Myocyte (in vitro differentiated cells): ENCODE measurements at regions not wholly inside any gene's neighbourhood (a gene's known extent, or its start where the extent isn't known, plus 50 kb on each side); places are given as distances from the start of the nearest gene placed in this dataset.
"Not testable (repeated sequence)": the region's sequence is repeated elsewhere in the genome, so short reads cannot be mapped to it uniquely, and the experiment has no call there.

Experiments
- DNase-seq: peaks from one replicate; pipeline ENCODE4 v3.0.0-alpha.2; 2012; ENCODE audit warnings: low read depth

- DNase-seq: peak; percentile 5
These were observed 160.1 kb downstream of the SPRY2 start for GRCh38 chr13:80180740-80181355.

DNA sequence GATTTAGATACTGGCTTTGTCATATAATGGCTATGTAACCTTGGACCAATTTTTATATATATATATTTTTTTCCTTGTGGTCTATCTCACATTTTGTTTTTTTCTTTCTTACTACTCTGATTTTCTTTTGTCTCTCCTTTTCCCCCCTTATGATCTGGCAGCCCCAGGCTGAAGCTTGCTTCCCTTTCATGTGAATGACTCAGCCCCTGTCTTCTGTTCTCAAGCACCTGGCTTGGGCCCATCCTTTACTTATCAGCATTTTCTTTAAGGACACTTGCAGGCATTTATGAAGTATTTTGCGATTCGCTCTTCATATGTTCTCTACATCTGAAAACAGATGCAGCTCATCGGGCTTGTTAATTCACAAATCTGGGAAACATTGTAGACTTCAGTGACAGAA lies 163.6 kb downstream of the SPRY2 start:
- DNase-seq: no peak

DNA sequence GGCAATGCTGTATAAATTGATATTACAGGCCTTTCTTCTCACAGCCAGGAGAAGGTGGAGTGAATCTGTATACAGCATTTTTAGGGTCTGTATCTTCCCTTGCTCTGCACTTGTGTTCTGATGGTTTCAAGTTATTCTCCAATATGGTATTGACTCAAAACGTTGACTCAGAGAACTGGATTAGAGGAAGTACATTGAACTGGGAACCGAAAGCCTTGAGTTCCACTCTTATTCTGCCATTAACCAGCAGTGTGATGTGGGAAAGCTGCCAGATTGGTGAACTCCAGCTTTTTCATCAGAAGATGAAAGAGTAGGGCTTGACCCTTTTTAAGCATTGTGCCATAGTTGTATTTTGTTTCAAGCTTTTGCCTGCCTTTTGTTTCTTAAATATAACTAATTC lies 167.7 kb downstream of the SPRY2 start:
- no peak for DNase-seq

GRCh38 chr13:80171096-80171495 lies 169.8 kb downstream of the SPRY2 start:
- DNase-seq: no peak

- DNase-seq: no peak
These were observed 172.7 kb downstream of the SPRY2 start for GRCh38 chr13:80168089-80168850.

GRCh38 chr13:80166352-80166751 lies 174.6 kb downstream of the SPRY2 start:
- DNase-seq: no peak

GRCh38 chr13:80164462-80164861 lies 176.5 kb downstream of the SPRY2 start:
- no peak for DNase-seq

DNA sequence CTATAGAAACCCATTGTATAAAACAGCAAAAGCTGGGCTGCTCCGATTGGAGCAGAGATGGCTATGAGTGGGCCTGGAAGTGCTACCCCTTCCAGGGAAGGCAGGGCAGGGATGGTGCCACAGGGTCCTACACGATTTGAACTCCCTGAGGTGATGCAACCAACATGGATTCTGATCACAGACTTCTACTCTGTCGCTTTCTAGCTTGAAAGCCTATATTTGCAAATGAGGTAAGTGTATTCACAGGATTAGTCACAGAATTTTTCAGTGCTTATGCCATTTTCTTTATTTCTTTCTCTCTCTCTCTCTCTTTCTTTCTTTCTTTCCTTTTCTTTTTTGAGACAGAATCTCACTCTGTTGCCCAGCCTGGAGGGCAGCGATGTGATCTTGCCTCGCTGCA lies 179.0 kb downstream of the SPRY2 start:
- DNase-seq: no peak

DNA sequence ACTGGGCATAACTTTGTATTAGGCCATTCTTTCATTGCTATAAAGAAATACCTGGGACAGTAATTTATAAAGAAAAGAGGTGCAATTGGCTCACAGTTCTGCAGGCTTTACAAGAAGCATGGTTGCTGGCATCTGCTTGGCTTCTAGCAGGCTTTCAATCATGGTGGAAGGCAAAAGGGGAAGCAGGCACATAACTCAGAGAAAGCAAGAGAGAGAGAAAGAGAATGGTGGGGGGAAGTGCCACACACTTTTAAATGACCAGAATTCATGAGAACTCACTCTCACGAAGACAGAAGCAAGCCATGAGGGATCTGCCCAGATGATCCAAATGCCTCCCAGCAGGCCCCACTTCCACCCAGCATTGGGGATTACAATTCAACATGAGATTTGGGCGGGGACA lies 179.7 kb downstream of the SPRY2 start:
- no peak for DNase-seq

DNA sequence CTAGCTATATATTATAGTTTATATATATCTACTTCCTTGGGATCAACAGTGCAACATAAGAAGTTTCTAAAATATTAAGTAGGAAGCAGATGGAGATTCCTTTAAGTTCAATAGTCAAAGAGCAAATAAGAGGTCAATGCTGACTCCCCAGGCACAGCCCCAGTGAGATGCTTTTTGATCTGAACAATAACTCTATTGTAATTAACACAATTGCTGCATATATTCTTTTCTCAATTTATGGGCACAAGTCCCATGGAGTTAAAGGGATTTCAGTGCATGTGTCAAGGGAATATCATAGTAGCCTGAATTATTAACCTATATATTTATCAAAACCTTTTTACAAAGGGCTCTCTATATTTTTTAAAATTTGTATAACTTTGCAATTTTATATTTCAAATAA lies 180.8 kb downstream of the SPRY2 start:
- DNase-seq: no peak

- no peak for DNase-seq
These were observed 183.5 kb downstream of the SPRY2 start for GRCh38 chr13:80157261-80157932.

DNA sequence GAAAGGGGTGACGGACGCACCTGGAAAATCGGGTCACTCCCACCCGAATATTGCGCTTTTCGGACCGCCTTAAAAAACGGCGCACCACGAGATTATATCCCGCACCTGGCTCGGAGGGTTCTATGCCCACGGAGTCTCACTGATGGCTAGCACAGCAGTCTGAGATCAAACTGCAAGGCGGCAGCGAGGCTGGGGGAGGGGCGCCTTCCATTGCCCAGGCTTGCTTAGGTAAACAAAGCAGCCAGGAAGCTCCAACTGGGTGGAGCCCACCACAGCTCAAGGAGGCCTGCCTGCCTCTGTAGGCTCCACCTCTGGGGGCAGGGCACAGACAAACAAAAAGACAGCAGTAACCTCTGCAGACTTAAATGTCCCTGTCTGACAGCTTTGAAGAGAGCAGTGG lies 188.8 kb downstream of the SPRY2 start:
- DNase-seq: not testable (repeated sequence)

DNA sequence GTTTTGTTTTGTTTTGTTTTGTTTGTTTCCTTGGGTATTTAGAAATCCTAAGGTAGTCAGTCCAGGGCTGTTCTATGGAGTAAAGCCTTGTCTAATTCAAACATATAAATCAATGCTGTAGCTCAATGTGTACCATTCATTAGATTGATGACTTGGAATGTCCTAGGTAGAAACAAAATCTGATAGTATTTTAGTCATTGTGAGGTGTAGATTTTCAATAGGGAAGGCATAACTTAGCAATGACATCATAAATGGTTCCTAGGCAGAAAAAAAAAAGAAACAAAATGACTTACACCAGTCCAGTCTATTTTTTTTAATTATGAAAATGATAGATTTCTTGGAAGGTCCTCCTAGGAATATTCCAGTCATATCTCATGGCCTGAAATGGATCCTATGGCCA lies 189.9 kb downstream of the SPRY2 start:
- no peak for DNase-seq

- DNase-seq: no peak
These were observed 191.2 kb downstream of the SPRY2 start for GRCh38 chr13:80149736-80150135.

- DNase-seq: peak; percentile 45
These were observed 195.7 kb downstream of the SPRY2 start for GRCh38 chr13:80145171-80145690.

DNA sequence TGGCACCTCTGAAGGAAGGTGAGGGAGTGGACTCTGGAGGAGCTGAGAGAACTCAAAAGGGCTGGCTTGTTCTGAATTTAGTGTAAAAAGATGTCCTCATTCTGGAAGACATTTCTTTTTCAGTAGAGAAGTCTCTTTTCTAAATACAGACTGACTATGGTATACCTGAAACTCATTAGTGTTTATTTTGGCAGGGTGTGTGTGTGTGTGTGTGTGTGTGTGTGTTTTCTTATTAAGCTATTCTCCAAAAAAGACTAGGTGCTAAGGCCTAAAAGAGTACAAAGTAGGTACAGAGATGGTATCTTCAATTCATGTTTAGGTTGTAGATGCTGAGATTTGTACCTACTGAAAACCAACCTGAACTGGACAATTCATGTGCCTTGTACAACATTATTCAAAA lies 196.4 kb downstream of the SPRY2 start:
- no peak for DNase-seq

DNA sequence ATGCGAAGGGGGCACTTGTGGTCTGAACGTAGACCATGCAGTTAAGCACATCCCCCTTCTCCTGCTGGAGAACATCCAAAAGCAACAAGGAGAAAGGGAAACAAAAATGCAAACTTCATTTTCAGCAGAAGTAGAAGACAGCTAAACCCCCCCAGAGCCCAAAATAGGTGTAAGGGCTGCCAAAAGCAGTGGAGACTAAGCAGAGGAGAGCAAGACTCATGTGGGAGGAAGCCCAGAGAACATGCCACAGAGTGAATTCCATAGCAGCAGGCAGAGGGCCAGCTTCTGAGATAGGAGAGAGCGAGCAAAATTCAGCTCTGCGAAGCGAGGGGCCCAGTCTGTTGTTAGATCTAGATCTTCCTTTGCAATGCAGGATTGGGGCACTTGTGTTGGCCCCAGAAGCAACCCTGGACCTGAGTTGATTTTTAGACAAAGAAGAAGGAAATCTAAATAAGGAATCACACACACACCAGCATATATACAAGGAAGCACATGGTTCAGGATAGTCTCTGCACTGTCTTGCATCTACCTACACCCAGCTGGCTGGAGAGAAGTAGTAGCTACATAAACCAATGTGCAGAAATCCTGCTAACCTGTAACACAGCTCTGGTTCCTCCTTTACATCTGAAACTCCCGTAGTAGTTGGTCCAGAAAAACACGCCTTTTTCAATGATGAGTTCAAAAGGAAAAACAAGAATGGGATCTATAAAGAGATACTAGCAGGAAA lies 199.6 kb downstream of the SPRY2 start:
- peak; percentile 53 for DNase-seq

GRCh38 chr13:80140685-80141084 lies 200.2 kb downstream of the SPRY2 start:
- DNase-seq: no peak

GRCh38 chr13:80139196-80139595 lies 201.7 kb downstream of the SPRY2 start:
- no peak for DNase-seq

DNA sequence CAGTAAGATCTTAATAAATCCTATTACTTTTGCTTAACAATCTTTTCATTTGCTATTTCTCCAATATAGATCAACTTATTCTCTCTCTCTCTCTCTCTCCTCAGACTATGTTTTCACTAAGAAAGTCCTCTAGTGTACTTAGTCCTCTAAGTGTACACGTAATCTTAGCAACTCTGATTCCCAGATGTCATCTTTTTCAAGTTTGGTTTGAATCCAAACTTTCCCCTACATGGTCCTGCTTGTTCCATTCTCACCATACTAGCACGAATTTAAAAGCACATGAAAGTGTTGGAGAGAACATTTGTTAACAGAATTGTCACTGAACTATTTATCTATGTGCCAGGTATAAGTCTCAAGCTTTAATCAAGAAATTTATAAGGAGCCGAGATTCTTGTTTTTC lies 202.9 kb downstream of the SPRY2 start:
- DNase-seq: no peak

DNA sequence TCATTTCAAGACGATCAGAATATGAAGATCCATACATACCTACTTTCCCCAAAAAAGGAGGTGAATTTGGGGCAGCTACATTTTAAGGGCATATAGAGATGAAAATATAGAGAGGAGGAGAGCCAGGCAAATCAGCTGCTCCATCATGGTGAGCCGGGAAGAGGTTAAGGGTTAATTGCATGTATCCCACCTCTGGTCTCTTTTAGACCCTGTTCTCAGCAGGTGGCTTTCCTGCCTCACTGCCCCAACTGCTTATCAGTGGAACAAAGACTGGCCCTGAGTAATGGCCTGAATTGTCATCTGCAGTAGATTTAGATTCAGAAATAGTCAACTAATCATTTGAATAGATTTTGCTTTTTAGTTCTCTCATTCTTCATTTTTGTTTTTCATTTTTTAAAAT lies 206.6 kb downstream of the SPRY2 start:
- no peak for DNase-seq
